ENCODE measurements at regions not wholly inside any gene's neighbourhood (a gene's known extent, or its start where the extent isn't known, plus 50 kb on each side); places are given as distances from the start of the nearest gene placed in this dataset.
"Not testable (repeated sequence)": the region's sequence is repeated elsewhere in the genome, so short reads cannot be mapped to it uniquely, and the experiment has no call there.

DNA sequence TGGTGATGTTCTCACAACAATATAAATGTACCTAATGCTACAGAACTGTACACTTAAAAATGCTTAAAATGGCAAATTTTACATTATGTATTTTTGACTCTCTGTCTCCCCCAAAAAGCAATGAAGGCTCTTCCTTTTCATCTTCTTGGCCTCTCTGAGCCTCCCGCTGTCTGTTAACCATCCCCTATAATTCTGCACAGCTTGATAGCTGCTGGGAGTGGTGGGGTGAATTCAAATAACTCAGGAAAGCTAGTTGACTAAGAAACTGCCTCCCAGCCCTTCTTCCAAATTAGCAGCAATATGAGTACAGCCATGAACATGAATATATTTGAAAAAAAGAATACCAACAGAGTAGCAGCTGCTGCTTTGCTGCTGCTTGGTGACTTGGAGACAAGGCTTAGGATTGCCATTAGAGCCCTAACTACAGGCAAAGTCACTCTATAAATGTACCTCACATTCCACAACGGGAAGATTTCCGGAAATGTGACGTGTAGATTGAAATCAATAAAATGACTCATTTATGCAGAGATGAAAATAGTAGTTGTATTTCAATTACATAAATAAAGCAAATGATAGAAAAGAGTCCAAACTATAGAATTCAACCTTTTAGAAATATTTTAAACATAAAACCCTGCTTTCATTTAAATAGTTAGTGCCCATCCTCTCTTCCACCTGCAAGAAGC is 200.1 kb upstream of the HEY2 start:
- DNase-seq = no peak

- no peak for DNase-seq
Observed at GRCh38 chr6:125550892-125551291, 198.5 kb upstream of the HEY2 start.

GRCh38 chr6:125552819-125553218 is 196.6 kb upstream of the HEY2 start:
- no peak for DNase-seq

DNA sequence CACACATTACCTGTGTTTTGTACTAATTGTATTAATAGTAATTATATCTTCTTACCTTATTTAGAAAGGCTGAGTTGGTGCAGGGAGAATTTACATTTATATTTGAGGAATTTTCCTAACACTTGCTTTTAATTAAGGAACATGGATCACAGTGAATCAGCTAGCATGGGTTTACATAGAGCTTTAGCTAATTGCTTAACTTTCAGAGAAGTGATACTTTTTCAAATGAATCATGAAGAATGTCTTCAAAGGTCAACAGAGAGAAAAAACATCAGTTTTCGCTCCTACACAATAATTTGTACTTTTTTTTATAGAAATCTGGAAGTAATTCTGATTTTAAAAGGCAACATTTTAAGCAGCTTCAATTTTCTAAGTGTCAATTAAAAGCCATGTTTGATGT is 195.0 kb upstream of the HEY2 start:
- no peak for DNase-seq

- no peak for DNase-seq
Observed at GRCh38 chr6:125558241-125558843, 191.1 kb upstream of the HEY2 start.

GRCh38 chr6:125558907-125559306 is 190.5 kb upstream of the HEY2 start:
- DNase-seq = no peak

GRCh38 chr6:125562156-125562555 is 187.3 kb upstream of the HEY2 start:
- DNase-seq = no peak

GRCh38 chr6:125564941-125565340 is 184.5 kb upstream of the HEY2 start:
- DNase-seq = no peak

DNA sequence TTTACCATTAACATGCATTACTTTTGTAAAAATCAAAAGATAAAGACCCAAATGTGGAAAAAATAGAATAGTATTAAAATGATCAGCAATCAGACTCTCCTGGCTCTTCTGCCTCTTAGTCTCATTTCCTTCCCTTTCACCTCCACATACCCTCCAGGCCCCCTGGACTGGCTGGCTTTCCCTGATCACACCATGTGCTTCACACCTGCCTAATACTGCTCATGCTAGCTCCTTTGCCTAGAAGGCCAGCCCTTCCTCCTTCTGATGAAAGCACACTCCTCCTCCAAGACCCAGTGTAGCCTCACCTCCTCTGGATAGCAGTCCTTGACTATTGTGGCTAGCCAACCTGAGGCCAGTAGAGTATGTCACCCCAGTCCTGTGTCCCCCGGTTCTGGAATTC is 182.0 kb upstream of the HEY2 start:
- no peak for DNase-seq

- DNase-seq = no peak
Observed at GRCh38 chr6:125568609-125569008, 180.8 kb upstream of the HEY2 start.

- no peak for DNase-seq
Observed at GRCh38 chr6:125570526-125570925, 178.9 kb upstream of the HEY2 start.

DNA sequence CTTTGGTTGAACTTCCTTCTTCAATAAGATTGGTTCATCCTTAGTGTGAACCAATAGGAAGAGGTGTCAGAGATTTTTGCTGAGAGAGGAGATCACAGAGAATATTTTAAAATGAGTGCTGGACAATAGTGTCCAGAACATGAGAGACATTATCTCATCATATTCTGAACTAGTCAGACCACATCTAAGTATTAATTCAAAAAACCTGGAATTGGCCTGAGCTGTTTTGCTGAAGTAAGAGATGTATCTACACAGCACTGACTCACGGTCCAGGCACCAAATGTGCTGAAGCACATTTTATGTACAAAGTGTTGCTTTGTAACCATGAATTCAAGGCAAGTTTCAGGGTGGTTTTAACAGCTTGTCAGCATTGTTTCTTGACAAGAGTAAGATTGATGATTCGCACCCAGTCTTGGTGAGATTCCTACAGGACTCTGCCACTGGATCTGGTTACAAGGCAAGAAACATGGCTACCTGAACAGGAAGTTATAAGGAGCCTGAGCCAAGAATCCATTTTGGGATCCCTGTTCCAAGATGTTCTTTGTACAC is 178.2 kb upstream of the HEY2 start:
- DNase-seq = no peak

GRCh38 chr6:125574604-125575003 is 174.8 kb upstream of the HEY2 start:
- DNase-seq = no peak

GRCh38 chr6:125577124-125577662 is 172.2 kb upstream of the HEY2 start:
- no peak for DNase-seq

DNA sequence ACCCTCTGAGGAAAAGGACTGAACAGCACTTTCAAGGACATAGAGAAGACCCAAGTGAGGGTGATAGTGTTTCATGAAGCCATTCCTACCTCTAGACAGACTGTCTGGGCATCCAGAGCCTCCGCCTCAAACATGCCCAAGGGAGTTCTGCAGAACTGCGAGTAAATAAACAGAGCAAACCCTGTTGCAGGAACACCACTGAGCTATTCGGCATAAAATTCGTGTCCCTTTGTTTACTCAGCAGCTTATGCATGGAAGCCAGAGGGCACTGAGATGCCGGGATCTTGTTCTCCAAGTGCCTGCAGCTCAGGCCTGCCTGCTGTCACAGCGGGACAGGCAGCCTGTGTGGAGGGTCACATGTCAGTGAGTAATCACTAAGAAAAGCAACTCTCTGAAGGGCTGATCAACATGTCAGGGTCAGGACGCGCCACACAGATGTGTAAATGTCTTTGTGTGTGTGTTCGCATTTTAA is 164.9 kb upstream of the HEY2 start:
- no peak for DNase-seq

DNA sequence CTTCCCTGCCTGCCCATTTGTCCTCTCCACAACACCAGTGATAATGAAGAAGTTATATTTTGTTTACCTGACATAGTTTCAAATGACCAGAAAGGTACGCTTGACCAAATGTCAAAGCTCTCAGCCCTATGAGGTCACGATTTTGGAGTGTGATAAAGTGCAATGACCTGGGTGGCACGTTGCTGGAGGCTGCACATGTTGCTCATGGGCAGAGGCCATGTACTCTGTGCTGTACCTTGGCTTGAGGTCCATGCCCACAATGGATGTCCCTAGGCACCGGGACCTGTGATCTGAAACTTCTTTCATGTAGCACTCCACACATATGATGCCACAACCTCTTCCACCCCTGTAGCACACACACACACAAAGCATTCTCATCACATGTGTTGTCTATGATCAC is 164.0 kb upstream of the HEY2 start:
- no peak for DNase-seq

GRCh38 chr6:125586074-125586473 is 163.4 kb upstream of the HEY2 start:
- no peak for DNase-seq

- no peak for DNase-seq
Observed at GRCh38 chr6:125586605-125587004, 162.8 kb upstream of the HEY2 start.

DNA sequence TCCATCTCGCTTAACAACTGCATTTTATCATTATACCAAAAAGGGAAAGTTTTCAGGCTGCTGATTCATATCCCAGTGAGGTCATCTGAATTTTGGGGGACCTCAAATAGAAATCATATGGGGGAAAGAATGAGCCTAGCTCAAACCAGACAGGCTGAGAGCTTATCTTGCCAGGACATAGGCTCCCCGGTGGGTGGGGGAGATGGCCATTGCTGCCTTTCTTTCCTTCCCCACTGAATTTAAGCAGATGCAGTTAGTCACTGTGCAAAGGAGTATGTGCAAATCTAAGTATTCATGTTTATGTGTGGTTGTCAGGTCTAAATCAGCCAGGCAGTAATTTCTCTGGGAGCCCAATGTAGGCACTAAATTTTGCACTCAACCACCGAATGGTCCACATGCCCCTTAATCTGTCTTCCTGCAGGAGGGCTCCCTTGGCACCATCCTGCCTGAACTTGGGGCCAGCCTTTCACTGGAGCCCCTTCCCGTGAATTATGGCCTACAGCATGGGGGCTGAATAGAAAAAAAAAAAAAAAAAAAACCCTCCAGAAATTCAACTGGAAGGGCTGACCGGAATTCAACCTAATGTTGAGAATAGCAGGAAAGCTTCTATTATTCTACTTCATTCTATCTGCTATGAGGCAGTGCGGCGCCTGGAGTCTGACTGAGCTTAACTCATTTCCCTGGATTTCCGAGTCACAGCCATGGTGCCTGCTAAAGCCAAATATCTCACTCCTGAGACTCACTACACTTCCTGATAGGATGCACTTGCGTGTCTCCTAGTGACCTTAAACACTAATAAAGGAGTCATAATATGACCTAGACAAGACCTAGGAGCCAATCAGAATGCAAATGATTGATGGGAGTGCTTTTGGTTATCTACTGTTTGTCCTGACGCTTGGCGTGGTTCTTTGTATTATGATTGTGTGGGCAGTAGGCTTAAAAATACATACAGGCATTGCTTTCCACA is 161.5 kb upstream of the HEY2 start:
- no peak for DNase-seq

DNA sequence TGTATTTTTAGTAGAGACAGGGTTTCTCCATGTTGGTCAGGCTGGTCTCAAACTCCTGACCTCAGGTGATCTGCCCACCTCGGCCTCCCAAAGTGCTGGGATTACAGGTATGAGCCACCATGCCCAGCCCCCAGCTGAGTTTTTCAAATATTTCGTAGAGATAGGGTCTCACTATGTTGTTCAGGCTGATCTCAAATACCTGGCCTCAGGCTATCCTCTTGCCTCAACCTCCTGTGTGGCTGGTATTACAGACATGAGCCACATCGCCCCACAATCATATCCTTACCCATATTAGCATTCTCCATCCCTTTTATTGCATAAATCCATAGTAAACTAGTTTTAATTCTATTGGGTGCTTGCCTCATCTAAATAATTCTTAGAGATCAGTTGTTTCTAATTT is 157.6 kb upstream of the HEY2 start:
- not testable (repeated sequence) for DNase-seq

DNA sequence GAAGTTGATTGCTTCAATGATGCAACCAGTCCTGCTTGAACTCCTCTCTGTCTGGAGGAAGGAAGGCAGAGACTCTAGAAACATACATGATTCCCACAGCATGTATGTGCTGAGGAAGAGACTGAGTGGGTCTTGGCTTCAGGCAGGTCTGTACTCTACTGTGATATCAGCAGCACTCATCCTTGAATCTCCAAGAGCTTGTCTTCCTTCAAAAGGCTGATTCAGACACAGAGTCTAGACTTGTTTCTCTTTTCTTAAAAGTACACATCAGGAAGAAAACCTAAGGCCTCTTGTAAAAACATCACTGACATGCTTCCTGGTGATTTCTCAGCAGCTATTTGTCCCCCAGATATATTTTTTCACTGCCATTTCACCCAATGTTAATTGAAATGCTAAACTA is 155.7 kb upstream of the HEY2 start:
- DNase-seq = no peak

DNA sequence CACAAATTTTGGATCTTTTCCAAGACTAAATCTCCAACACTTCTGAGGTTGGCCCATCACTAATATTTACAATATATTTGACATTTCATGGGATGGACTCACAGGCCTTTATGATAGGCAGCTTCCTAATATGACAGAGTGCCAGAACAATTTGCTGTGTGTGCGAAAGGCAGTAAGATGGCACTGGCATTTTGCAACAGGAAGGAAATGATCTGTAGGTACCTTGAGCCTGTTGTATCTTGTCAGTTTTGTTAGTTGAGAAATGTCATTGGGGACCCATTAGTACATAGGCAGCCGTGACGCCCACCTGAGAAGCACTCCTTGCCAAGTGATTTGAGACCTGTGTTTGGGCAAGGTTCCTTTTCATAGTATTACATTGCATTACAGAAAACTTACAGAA is 153.4 kb upstream of the HEY2 start:
- no peak for DNase-seq
